Vagina (tissue), 2 donors: ENCODE measurements at regions not wholly inside any gene's neighbourhood (a gene's known extent, or its start where the extent isn't known, plus 50 kb on each side); places are given as distances from the start of the nearest gene placed in this dataset.

ENCODE experiments used
- CTCF ChIP-seq, 3 experiments: fragments of 450-650 bp in 2 of 3; fragments of 200-600 bp in 1 of 3; sonication (generic) in 1 of 3; IDR thresholded peaks; one replicate each; pipeline ENCODE4 v1.5.1; 2017 to 2019; ENCODE audit warnings: antibody characterized with exemption in 3 of 3, mild to moderate bottlenecking in 2 of 3, moderate library complexity in 2 of 3
- POLR2A ChIP-seq, 2 donors: fragments of 450-650 bp; IDR thresholded peaks; one replicate each; pipeline ENCODE4 v1.6.1; 2017; ENCODE audit warnings: antibody characterized with exemption in 2 of 2, mild to moderate bottlenecking in 2 of 2, moderate library complexity in 2 of 2
- POLR2AphosphoS5 ChIP-seq, 2 donors: sonication (generic); formaldehyde crosslinking; IDR thresholded peaks; one replicate each; pipeline ENCODE4 v1.9.0; 2017; ENCODE audit warnings: antibody characterized with exemption in 2 of 2, mild to moderate bottlenecking in 2 of 2, low read depth in 1 of 2; ENCODE audit not compliant: insufficient read depth in 1 of 2

- TF ChIP-seq CTCF (IDR thresholded peaks at IDR 0.05) = no peak
- TF ChIP-seq POLR2A (IDR thresholded peaks at IDR 0.05) = no peak
- TF ChIP-seq POLR2AphosphoS5 (IDR thresholded peaks at IDR 0.05; ENCODE audit: insufficient read depth in 1 of 2, low read depth in 1 of 2) = no peak
Measured at GRCh38 chr3:154662851-154663250, 232.9 kb upstream of the GPR149 start.
